Esophagus squamous epithelium (tissue), 5 donors: ENCODE measurements at regions not wholly inside any gene's neighbourhood (a gene's known extent, or its start where the extent isn't known, plus 50 kb on each side); places are given as distances from the start of the nearest gene placed in this dataset.
"Not testable (repeated sequence)": the region's sequence is repeated elsewhere in the genome, so short reads cannot be mapped to it uniquely, and the experiment has no call there.

Source experiments
- DNase-seq: peaks from one replicate; lab custom pipeline; 2025; lab: John Stamatoyannopoulos, UW
- H3K27ac ChIP-seq, 4 donors: fragments of 200-600 bp; sonication (generic); one replicate each; pipeline ENCODE4 v1.5.1; 2016 to 2019; ENCODE audit warnings: mild to moderate bottlenecking in 1 of 4
- H3K27me3 ChIP-seq, 4 donors: fragments of 200-600 bp; sonication (generic); 1 replicate in 3 of 4; 2 replicates in 1 of 4; pipeline versions ENCODE4 v1.5.1 to v1.6.0; 2017 to 2021; ENCODE audit warnings: antibody characterized with exemption in 1 of 4
- H3K36me3 ChIP-seq, 3 donors: fragments of 200-600 bp; sonication (generic); one replicate each; pipeline ENCODE4 v1.5.1; 2016 to 2019
- H3K4me1 ChIP-seq, 3 donors: fragments of 200-600 bp; sonication (generic); one replicate each; pipeline ENCODE4 v1.5.1; 2017 to 2019
- H3K4me3 ChIP-seq, 4 donors: fragments of 200-600 bp; sonication (generic); 1 replicate in 3 of 4; 2 replicates in 1 of 4; pipeline ENCODE4 v1.5.1; 2016 to 2019; ENCODE audit warnings: mild to moderate bottlenecking in 2 of 4, moderate library complexity in 1 of 4
- H3K9me3 ChIP-seq, 3 donors: fragments of 200-600 bp; sonication (generic); one replicate each; pipeline ENCODE4 v1.5.1; 2016 to 2019
- CTCF ChIP-seq, 6 experiments: fragments of 450-650 bp in 4 of 6; fragments of 200-600 bp in 2 of 6; sonication (generic) in 2 of 6; IDR thresholded peaks; one replicate each; pipeline ENCODE4 v1.5.1; 2016 to 2019; ENCODE audit warnings: antibody characterized with exemption in 6 of 6, mild to moderate bottlenecking in 4 of 6, moderate library complexity in 4 of 6
- POLR2A ChIP-seq, 4 donors: fragments of 450-650 bp; IDR thresholded peaks; one replicate each; pipeline ENCODE4 v1.6.1; 2017; ENCODE audit warnings: antibody characterized with exemption in 4 of 4, mild to moderate bottlenecking in 4 of 4, moderate library complexity in 3 of 4
- WGBS, 2 donors: methylation state at CpG; one replicate each; pipeline ENCODE4 v1.1.5; 2018; 5-methylcytosine and 5-hydroxymethylcytosine counted together
- intact Hi-C: fragments of 100-400 bp; cut with DNase I; formaldehyde crosslinking; loops from one replicate; pipeline ENCODE4 v1.15.0; 2022
- donor health status: DM: yes; HTN: yes; CAD: no.

- no peaks in the 10 kb centered on the region for H3K27me3 ChIP-seq
- H3K9me3 ChIP-seq, result no peaks in the 10 kb centered on the region
- no peaks in the 10 kb centered on the region for H3K4me1 ChIP-seq
- H3K27ac ChIP-seq, result no peak overlapping the region
- intact Hi-C loops, result no loop called here
- WGBS, 2 donors, result 36 to 52% methylated on average over 1 of the region's 1 CpG
- TF ChIP-seq CTCF (IDR thresholded peaks at IDR 0.05), result no peak
- no peak for TF ChIP-seq POLR2A (IDR thresholded peaks at IDR 0.05)
- H3K4me3 ChIP-seq, result no peak overlapping the region
- no peak for DNase-seq
- no peaks in the 10 kb centered on the region for H3K36me3 ChIP-seq
These were observed 86.5 kb downstream of the DKK1 start for GRCh38 chr10:52400562-52400961.

GRCh38 chr10:52403801-52404200, 89.7 kb downstream of the DKK1 start:
- H3K4me1 ChIP-seq, intact Hi-C loops, H3K27ac ChIP-seq, H3K4me3 ChIP-seq, H3K9me3 ChIP-seq, H3K36me3 ChIP-seq, DNase-seq, H3K27me3 ChIP-seq: not testable (repeated sequence)
- 75 to 79% methylated on average over 3 of the region's 3 CpGs for WGBS, 2 donors

GRCh38 chr10:52409195-52409594, 95.1 kb downstream of the DKK1 start:
- Histone ChIP-seq H3K27me3 (peaks cover 0 to 3% (median 0%) of the 10 kb centered on the region in 4 donors), H3K9me3 (no peaks in the 10 kb centered on the region), H3K27ac (no peak overlapping the region), H3K4me1 (no peaks in the 10 kb centered on the region), H3K36me3 (no peaks in the 10 kb centered on the region), H3K4me3 (no peak overlapping the region)
- intact Hi-C loops, result no loop called here
- no peak for TF ChIP-seq CTCF (IDR thresholded peaks at IDR 0.05)
- TF ChIP-seq POLR2A (IDR thresholded peaks at IDR 0.05), result no peak
- no peak for DNase-seq
- WGBS, 2 donors, result 50% methylated on average over 2 of the region's 2 CpGs

GRCh38 chr10:52409928-52410327, 95.8 kb downstream of the DKK1 start:
- intact Hi-C loops, result no loop called here
- 81 to 88% methylated on average over 2 of the region's 2 CpGs for WGBS, 2 donors
- no peaks in the 10 kb centered on the region for H3K9me3 ChIP-seq
- H3K27ac ChIP-seq, result no peak overlapping the region
- H3K36me3 ChIP-seq, result no peaks in the 10 kb centered on the region
- TF ChIP-seq CTCF (IDR thresholded peaks at IDR 0.05), result no peak
- no peak for TF ChIP-seq POLR2A (IDR thresholded peaks at IDR 0.05)
- H3K27me3 ChIP-seq, result peaks cover 0 to 3% (median 0%) of the 10 kb centered on the region in 4 donors
- no peaks in the 10 kb centered on the region for H3K4me1 ChIP-seq
- no peak for DNase-seq
- no peak overlapping the region for H3K4me3 ChIP-seq

- Histone ChIP-seq H3K27ac (no peak overlapping the region), H3K36me3 (no peaks in the 10 kb centered on the region), H3K27me3 (peaks cover 0 to 3% (median 0%) of the 10 kb centered on the region in 4 donors), H3K9me3 (no peaks in the 10 kb centered on the region), H3K4me1 (no peaks in the 10 kb centered on the region), H3K4me3 (no peak overlapping the region)
- WGBS, 2 donors, result 88 to 92% methylated on average over 19 to 21 of the region's 21 CpGs
- no peak for DNase-seq
- intact Hi-C loops, result no loop called here
- TF ChIP-seq CTCF (IDR thresholded peaks at IDR 0.05) (no peak), POLR2A (IDR thresholded peaks at IDR 0.05) (no peak)
These were observed 96.8 kb downstream of the DKK1 start for GRCh38 chr10:52410916-52411315.

- TF ChIP-seq CTCF (IDR thresholded peaks at IDR 0.05), result no peak
- H3K36me3 ChIP-seq, result no peaks in the 10 kb centered on the region
- no peaks in the 10 kb centered on the region for H3K9me3 ChIP-seq
- H3K27ac ChIP-seq, result no peak overlapping the region
- H3K27me3 ChIP-seq, result no peaks in the 10 kb centered on the region
- H3K4me3 ChIP-seq, result no peak overlapping the region
- DNase-seq, result no peak
- intact Hi-C loops, result no loop called here
- H3K4me1 ChIP-seq, result no peaks in the 10 kb centered on the region
These were observed 105.2 kb downstream of the DKK1 start for GRCh38 chr10:52419281-52419680.
